ENCODE measurements at regions not wholly inside any gene's neighbourhood (a gene's known extent, or its start where the extent isn't known, plus 50 kb on each side); places are given as distances from the start of the nearest gene placed in this dataset.

DNA sequence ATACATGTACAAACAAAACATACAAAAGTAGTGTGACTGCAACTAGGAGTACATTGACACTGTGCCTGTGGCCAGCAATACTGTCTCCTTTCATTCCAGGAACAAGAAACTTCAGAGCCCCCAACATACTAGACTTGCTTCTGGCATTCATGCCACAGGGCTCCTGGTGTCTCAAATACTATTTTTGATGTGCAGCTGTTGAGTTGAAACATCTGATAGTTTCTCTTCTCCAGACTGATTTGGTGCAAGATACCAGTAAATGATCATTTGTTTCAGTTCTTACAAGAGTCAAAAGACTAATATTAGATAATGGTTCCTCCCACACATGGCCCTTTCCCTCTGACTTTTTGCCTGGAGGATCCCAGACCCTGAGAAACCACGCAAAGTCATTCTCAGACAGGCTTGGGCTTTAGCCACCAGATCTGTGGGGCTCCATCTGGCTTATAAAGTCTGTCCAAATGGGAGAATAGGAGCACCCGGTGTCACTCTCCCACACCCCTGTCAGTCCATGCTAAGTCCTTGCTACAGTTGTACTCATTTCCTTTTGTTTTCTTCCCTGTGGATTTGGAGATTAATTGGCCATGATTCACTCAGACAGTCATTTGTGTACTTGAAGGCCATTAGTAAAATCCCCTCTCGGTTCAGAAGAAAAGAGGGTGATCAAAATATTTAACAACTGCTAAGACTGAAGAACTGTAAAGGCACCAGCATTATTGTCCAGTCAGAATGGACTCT, 163.5 kb upstream of the RUNX1 start:
- Histone ChIP-seq H3K9ac (ENCODE audit: low read length) (no peak overlapping the region), H3K4me3 (ENCODE audit: low read length) (no peak overlapping the region), H3K9me3 (ENCODE audit: control insufficient read depth, low read length) (no peaks in the 10 kb centered on the region), H3K4me1 (ENCODE audit: control insufficient read depth, insufficient read depth, low read length) (no peaks in the 10 kb centered on the region), H3K27me3 (ENCODE audit: control insufficient read depth, insufficient read depth, low read length) (no peaks in the 10 kb centered on the region), H3K36me3 (ENCODE audit: control insufficient read depth, insufficient read depth, low read length) (no peaks in the 10 kb centered on the region)

DNA sequence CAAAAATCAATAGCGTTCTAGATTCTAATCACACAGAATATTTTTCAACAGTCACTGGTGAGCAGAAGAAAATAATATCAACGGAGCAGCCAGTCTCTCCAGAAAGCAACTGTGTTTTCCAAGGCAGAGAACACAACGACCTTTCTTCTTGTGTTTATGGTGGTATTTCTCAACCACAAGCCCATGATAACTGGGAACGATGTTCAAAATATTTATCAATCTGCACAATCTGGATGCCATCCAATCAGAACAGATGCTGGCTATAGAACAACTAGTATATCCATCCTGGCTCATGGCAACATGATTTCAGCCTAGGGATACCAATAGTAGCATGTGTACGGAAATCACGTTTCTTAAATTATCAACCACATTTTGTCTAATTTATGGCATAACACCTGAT, 162.7 kb upstream of the RUNX1 start:
- Histone ChIP-seq H3K9me3 (ENCODE audit: control insufficient read depth, low read length) (no peaks in the 10 kb centered on the region), H3K4me1 (ENCODE audit: control insufficient read depth, insufficient read depth, low read length) (peaks cover under 1% of the 10 kb centered on the region), H3K9ac (ENCODE audit: low read length) (no peak overlapping the region), H3K4me3 (ENCODE audit: low read length) (no peak overlapping the region), H3K36me3 (ENCODE audit: control insufficient read depth, insufficient read depth, low read length) (no peaks in the 10 kb centered on the region), H3K27me3 (ENCODE audit: control insufficient read depth, insufficient read depth, low read length) (no peaks in the 10 kb centered on the region)

DNA sequence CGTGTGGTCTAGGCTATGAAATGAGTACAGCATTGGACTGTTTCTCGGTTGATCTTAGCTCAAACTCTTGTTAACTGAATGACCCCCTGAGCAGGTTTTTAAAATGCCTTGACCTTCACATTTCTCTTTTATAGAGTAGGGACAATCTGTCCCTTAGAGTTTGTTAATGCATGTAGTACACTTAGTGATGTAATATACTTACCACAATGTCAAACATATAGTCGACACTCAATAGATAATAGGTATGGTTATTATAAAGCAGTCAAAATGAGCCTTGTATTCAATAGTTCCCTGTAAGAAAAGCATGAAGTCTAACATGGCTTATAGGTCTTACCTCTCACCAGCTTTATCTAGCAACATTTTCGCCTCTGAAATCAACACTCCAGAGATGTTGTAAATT, 161.0 kb upstream of the RUNX1 start:
- Histone ChIP-seq H3K9me3 (ENCODE audit: control insufficient read depth, low read length) (no peaks in the 10 kb centered on the region), H3K27me3 (ENCODE audit: control insufficient read depth, insufficient read depth, low read length) (no peaks in the 10 kb centered on the region), H3K4me1 (ENCODE audit: control insufficient read depth, insufficient read depth, low read length) (peaks cover 17% of the 10 kb centered on the region), H3K9ac (ENCODE audit: low read length) (no peak overlapping the region), H3K4me3 (ENCODE audit: low read length) (no peak overlapping the region), H3K36me3 (ENCODE audit: control insufficient read depth, insufficient read depth, low read length) (no peaks in the 10 kb centered on the region)

DNA sequence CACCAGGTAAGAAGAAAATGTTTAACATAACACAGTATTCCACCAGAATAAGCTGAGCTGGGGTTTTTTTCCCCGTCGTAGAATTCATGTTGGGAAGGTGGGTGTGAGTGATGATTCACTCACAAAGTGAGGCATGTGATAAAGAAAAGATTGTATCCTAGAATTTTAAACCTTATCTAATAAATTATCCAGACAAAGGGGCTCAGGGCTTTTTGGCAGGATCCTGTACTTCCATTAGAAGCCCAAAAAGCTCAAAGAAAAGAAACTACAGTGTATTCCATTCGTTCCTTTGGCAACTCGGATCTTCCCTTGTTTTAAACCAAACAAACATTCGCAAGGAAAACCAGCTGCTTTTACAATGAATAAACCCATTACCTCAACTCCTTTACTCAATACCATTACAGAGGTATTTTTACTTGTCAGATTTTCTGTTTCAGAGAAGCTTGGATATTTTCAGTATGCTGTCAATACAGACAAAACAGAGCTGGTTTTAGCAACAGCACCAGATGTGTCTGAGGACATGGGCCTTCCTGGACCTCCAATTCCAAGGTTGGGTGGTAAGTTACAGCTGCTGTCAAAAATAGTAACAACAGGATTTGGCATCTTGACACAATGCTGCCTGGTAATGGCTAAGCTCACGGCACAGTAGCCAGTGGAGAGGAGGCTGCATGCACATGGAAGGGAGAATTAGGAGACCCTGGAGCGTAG, 159.9 kb upstream of the RUNX1 start:
- Histone ChIP-seq H3K9me3 (ENCODE audit: control insufficient read depth, low read length) (no peaks in the 10 kb centered on the region), H3K9ac (ENCODE audit: low read length) (no peak overlapping the region), H3K27me3 (ENCODE audit: control insufficient read depth, insufficient read depth, low read length) (no peaks in the 10 kb centered on the region), H3K4me3 (ENCODE audit: low read length) (no peak overlapping the region), H3K36me3 (ENCODE audit: control insufficient read depth, insufficient read depth, low read length) (no peaks in the 10 kb centered on the region), H3K4me1 (ENCODE audit: control insufficient read depth, insufficient read depth, low read length) (peaks cover 21% of the 10 kb centered on the region)

DNA sequence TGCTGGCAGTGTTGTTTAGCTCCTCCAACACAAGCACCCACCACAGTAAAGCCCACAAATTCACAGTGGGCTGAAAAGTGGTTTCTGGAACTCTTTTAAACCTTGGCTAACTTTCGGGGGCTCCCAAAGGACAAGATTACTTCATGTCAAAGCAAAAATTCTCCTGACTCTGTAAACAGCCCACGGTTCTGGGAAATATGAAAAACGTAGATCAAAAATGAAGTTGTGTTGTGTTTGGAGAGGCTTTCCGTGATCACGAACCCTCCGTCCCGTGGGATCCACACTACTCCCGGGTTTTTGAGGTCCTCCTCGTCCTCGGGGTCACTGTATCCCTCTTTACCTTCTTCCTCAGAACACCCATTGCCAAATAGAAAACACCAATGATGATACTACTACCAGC, 159.0 kb upstream of the RUNX1 start:
- Histone ChIP-seq H3K9me3 (ENCODE audit: control insufficient read depth, low read length) (no peaks in the 10 kb centered on the region), H3K36me3 (ENCODE audit: control insufficient read depth, insufficient read depth, low read length) (no peaks in the 10 kb centered on the region), H3K4me3 (ENCODE audit: low read length) (no peak overlapping the region), H3K27me3 (ENCODE audit: control insufficient read depth, insufficient read depth, low read length) (no peaks in the 10 kb centered on the region), H3K9ac (ENCODE audit: low read length) (no peak overlapping the region), H3K4me1 (ENCODE audit: control insufficient read depth, insufficient read depth, low read length) (peaks cover 21% of the 10 kb centered on the region)

DNA sequence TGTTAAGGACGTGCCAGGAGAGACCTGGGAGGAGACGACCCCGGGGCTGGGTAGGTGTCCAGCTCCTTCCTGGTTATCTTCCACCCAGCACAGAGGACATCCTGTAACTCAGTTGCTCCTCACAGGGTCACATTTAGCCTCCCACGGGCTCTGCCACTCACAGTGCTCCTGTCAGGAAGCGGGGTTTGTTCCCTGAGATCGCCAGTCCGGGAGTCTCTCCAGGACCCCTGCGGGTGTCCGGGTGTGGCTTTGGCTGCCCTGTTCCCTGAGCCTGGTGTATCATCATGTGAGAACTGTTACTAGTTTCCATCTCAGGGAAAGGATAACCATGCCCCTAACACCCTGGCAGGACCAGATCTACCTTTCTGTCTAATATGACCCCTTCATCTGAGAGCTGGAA, 158.2 kb upstream of the RUNX1 start:
- Histone ChIP-seq H3K9me3 (ENCODE audit: control insufficient read depth, low read length) (no peaks in the 10 kb centered on the region), H3K36me3 (ENCODE audit: control insufficient read depth, insufficient read depth, low read length) (no peaks in the 10 kb centered on the region), H3K27me3 (ENCODE audit: control insufficient read depth, insufficient read depth, low read length) (no peaks in the 10 kb centered on the region), H3K9ac (ENCODE audit: low read length) (no peak overlapping the region), H3K4me3 (ENCODE audit: low read length) (no peak overlapping the region), H3K4me1 (ENCODE audit: control insufficient read depth, insufficient read depth, low read length) (peaks cover 21% of the 10 kb centered on the region)

DNA sequence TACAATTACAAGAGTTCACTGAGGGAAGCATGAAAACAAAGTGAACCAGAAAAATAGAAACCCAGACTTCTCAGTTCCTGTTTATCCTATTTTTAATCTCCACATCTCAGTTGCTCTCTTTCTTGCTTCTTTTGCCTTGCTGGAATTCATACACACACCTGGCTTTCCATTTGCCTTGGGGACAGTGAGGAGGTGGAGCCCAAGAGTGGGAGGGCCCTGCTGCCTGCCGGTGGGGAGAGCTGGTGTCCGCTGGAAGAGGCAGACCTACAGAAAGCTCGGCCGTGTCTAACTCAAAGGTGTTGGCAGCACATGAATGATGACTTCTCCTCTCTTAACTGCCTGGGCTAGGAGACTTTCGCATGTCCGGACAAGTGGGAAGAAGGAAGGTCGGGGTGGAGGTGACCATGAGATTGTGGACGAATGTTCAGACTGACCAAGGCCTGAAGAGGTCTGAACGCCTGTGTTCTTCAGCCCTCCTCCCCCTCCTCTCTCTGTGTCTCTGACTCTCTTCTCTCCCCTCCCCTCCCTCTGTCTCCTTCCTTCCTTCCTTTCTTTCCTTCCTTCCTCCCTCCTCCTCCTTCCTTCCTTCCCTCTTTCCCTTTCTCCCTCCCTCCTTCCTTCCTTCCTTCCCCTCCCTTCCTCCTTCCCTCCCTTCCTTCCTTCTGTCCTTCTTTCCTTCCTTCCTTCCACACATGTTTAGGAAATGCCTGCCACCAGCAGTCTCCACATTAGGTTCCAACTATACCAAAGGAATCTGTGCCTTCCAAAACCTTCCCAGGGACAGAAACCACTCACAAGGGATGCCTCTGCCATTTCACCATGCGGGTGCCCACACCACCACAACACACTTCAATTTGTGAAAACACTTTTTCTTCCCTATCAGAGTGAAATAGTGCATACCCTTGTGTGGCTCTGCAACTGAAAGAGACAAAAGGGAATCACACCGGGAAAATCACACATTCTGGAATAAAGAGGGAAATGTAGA, 157.3 kb upstream of the RUNX1 start:
- no peaks in the 10 kb centered on the region for H3K36me3 ChIP-seq (ENCODE audit: control insufficient read depth, insufficient read depth, low read length)
- no peaks in the 10 kb centered on the region for H3K9me3 ChIP-seq (ENCODE audit: control insufficient read depth, low read length)
- H3K9ac ChIP-seq (ENCODE audit: low read length), result peak overlapping the region; percentile 37
- H3K4me1 ChIP-seq (ENCODE audit: control insufficient read depth, insufficient read depth, low read length), result peaks cover 21% of the 10 kb centered on the region
- H3K4me3 ChIP-seq (ENCODE audit: low read length), result peak overlapping the region; percentile 14
- H3K27me3 ChIP-seq (ENCODE audit: control insufficient read depth, insufficient read depth, low read length), result no peaks in the 10 kb centered on the region

DNA sequence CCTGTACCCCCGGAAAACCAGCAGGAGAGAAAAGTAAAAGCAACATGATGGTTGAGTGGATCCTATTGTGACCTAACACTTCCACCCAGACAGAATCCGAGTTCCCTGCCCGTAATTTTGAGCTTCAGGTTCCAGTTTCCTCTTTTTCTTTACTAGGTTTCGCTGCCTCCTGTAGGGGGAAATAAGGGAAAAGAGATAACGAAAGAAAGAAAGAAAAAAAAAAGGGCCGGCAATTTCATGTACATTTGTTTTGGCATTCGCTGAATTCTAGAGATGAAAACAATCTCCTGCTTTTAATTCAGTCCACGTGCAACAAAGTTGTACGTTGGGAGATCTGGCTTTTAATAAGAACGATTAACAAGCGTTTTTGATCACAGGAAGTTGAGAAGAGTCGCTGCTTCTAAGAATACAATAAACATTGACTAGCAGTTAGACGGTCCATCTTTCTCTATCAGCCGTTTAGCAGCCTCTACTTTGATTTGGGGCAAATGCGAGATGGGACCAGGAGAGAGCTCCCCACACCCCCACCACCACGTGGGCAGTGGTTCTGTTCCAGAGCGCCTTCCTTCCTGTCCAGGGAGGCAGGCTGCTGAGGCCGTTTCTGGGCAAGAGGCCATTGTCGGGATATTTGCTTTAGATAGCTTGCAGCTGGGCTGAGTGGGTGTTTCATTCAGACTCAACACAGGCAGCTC, 155.9 kb upstream of the RUNX1 start:
- no peaks in the 10 kb centered on the region for H3K27me3 ChIP-seq (ENCODE audit: control insufficient read depth, insufficient read depth, low read length)
- no peaks in the 10 kb centered on the region for H3K36me3 ChIP-seq (ENCODE audit: control insufficient read depth, insufficient read depth, low read length)
- no peaks in the 10 kb centered on the region for H3K9me3 ChIP-seq (ENCODE audit: control insufficient read depth, low read length)
- H3K4me3 ChIP-seq (ENCODE audit: low read length), result peak overlapping the region; percentile 29
- H3K4me1 ChIP-seq (ENCODE audit: control insufficient read depth, insufficient read depth, low read length), result peaks cover 21% of the 10 kb centered on the region
- H3K9ac ChIP-seq (ENCODE audit: low read length), result peak overlapping the region; percentile 62

DNA sequence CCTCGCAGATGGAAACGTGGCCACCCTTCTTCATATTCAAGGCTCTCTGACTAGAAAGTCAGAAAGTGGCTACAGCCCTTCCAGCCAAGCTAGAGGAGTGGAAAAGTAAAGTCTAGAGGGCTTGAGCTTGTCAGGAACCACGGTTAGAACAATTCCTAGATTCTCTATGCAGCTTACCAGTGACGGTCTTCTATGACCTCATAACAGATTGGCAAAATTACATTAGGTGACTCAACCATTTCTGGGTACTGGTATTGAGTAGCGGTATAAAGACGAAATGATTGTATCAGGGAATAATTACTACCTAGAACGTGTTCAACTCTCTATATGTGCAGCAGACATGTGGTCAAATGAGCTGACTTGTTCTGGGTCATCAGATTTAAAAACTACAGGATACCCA, 155.0 kb upstream of the RUNX1 start:
- Histone ChIP-seq H3K4me3 (ENCODE audit: low read length) (no peak overlapping the region), H3K4me1 (ENCODE audit: control insufficient read depth, insufficient read depth, low read length) (peaks cover 21% of the 10 kb centered on the region), H3K36me3 (ENCODE audit: control insufficient read depth, insufficient read depth, low read length) (no peaks in the 10 kb centered on the region), H3K27me3 (ENCODE audit: control insufficient read depth, insufficient read depth, low read length) (no peaks in the 10 kb centered on the region), H3K9me3 (ENCODE audit: control insufficient read depth, low read length) (no peaks in the 10 kb centered on the region), H3K9ac (ENCODE audit: low read length) (no peak overlapping the region)

DNA sequence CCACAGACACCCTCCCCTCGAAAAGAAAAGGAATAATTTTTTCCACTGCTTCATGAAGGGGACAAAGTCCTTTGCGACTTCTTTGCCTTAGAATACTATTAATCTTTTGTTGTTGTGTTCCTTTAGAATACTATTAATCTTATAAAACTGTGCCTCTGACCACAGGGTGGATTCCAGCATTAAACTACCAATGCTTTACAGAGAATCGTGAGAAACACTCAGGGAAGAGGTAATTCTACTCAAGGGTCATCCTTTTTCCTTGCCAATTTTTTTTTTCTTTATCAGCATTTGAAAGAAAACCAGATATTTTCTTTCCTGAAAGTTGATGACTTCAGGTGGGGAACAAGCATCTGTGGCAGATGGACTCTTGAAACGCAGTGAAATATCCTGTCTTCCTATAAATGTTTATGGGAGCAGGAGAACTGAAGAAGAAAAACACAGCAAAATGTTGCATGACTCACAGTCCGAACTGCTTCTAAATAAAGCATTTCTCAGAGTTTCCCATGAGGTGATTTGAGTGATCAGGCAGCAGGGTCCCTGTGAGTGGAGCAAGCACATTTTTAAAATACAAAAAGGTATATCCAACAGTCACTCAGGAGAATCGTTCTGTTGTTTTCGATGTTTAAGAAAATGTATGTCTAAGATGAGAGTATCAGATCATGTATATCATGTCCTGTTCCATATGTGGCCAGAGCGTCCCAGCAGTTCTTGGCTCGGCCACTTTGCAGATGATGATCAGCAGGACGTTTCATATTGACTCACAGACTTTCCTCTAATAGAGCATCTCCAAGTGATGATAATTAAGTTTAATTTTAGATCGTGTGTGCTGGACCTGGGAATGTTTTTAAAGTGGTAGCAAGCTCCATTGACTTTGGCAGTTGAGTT, 154.2 kb upstream of the RUNX1 start:
- H3K4me1 ChIP-seq (ENCODE audit: control insufficient read depth, insufficient read depth, low read length), result peaks cover 21% of the 10 kb centered on the region
- no peaks in the 10 kb centered on the region for H3K36me3 ChIP-seq (ENCODE audit: control insufficient read depth, insufficient read depth, low read length)
- no peaks in the 10 kb centered on the region for H3K9me3 ChIP-seq (ENCODE audit: control insufficient read depth, low read length)
- no peaks in the 10 kb centered on the region for H3K27me3 ChIP-seq (ENCODE audit: control insufficient read depth, insufficient read depth, low read length)
- H3K9ac ChIP-seq (ENCODE audit: low read length), result no peak overlapping the region
- no peak overlapping the region for H3K4me3 ChIP-seq (ENCODE audit: low read length)

DNA sequence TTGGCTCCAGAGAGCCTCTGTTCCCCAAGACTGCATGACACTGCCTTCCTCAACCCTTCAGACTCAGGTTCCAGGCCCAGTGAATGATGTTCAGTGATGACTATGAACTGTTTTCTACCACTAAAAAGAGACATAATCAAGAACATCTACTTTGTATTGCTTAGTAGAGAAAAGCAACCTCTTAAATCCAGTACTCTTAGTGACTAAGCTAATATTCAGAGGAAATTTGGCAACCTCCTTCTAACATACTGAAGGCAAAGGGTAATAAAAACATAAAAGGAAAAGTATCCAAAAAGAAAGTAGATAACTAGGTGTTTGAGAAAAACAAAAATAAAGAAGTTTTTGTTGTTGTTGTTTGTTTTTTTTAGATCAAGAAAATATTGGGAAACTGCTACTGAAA, 153.3 kb upstream of the RUNX1 start:
- H3K27me3 ChIP-seq (ENCODE audit: control insufficient read depth, insufficient read depth, low read length), result no peaks in the 10 kb centered on the region
- H3K4me1 ChIP-seq (ENCODE audit: control insufficient read depth, insufficient read depth, low read length), result peaks cover 21% of the 10 kb centered on the region

More for the DNA sequence above, 153.3 kb upstream of the RUNX1 start:
- Histone ChIP-seq H3K4me3 (ENCODE audit: low read length) (no peak overlapping the region), H3K9me3 (ENCODE audit: control insufficient read depth, low read length) (no peaks in the 10 kb centered on the region), H3K9ac (ENCODE audit: low read length) (no peak overlapping the region), H3K36me3 (ENCODE audit: control insufficient read depth, insufficient read depth, low read length) (no peaks in the 10 kb centered on the region)
